AG09319 (cell line): ENCODE measurements at regions not wholly inside any gene's neighbourhood (a gene's known extent, or its start where the extent isn't known, plus 50 kb on each side); places are given as distances from the start of the nearest gene placed in this dataset.

Experiments used
- DNase-seq: peaks from one replicate; pipeline ENCODE4 v3.0.0-alpha.2; 2010; ENCODE audit warnings: low read depth; ENCODE audit errors: extremely low read depth
- CTCF ChIP-seq: IDR thresholded peaks from 2 replicates; pipeline ENCODE4 v1.5.1; 2011; ENCODE audit warnings: low read depth, mild to moderate bottlenecking, inconsistent platforms, low read length, moderate library complexity

- no peak for TF ChIP-seq CTCF
- DNase-seq = no peak
Measured at GRCh38 chr1:58409336-58409735, 137.2 kb downstream of the OMA1 start.

- DNase-seq = no peak
- no peak for TF ChIP-seq CTCF
Measured at GRCh38 chr1:58406301-58407071, 140.0 kb downstream of the OMA1 start.

GRCh38 chr1:58405660-58406059, 140.9 kb downstream of the OMA1 start:
- no peak for DNase-seq
- no peak for TF ChIP-seq CTCF

- DNase-seq = no peak
- TF ChIP-seq CTCF = no peak
Measured at GRCh38 chr1:58403894-58404293, 142.6 kb downstream of the OMA1 start.

GRCh38 chr1:58402444-58402843, 144.1 kb downstream of the OMA1 start:
- no peak for DNase-seq
- TF ChIP-seq CTCF = no peak

- TF ChIP-seq CTCF = no peak
- no peak for DNase-seq
Measured at GRCh38 chr1:58401991-58402390, 144.5 kb downstream of the OMA1 start.

- no peak for TF ChIP-seq CTCF
- no peak for DNase-seq
Measured at GRCh38 chr1:58399176-58399575, 147.3 kb downstream of the OMA1 start.
